ENCODE measurements at regions not wholly inside any gene's neighbourhood (a gene's known extent, or its start where the extent isn't known, plus 50 kb on each side); places are given as distances from the start of the nearest gene placed in this dataset.

DNA sequence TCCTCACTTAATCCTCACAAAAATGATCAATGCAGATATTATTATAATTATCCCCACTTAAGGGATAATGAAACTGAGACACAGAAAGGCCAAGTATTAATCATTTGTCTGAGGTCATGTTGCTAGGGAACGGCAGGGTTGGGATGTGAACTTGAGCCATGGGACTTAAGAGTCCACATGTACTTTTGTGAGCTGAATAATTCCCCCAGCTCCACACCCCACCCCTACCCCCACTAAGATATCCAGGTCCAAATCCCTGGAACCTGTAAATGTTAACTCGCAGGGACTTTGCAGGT lies 290.5 kb upstream of the GADL1 start:
- H3K4me2 ChIP-seq = no peak overlapping the region
- H3K4me1 ChIP-seq (ENCODE audit: insufficient read depth) = peaks cover 8% of the 10 kb centered on the region

DNA sequence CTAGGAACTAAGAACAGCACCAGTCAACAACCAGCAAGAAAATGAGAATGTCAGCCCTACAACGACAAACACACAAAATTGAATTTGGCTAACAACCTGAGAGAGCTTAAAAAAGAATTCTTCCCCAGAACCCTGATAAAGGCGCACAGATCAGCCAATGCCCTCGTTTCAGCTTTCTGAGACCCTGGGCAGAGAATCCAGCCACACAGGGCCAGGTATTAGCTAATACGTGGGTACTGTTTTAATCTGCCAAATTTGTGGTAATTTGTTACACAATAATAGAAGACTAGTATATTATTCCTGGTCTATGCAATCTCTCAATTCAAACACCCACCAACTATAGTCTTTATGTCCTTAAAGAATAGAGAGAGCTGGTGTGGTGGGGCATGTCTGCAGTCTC lies 291.6 kb upstream of the GADL1 start:
- Histone ChIP-seq H2AFZ (no peak overlapping the region), H3K79me2 (no peaks in the 10 kb centered on the region), H3K4me3 (no peak overlapping the region), H3K9me3 (ENCODE audit: low read depth) (no peaks in the 10 kb centered on the region), H3K4me1 (ENCODE audit: insufficient read depth) (peaks cover 8% of the 10 kb centered on the region), H4K20me1 (ENCODE audit: insufficient read depth, poor library complexity, severe bottlenecking) (no peaks in the 10 kb centered on the region), H3K27me3 (no peaks in the 10 kb centered on the region), H3K9me2 (replicated peaks; ENCODE audit: insufficient read depth) (no peaks in the 10 kb centered on the region), H3K36me3 (replicated peaks; ENCODE audit: insufficient read depth, low read depth) (no peaks in the 10 kb centered on the region), H3K4me2 (no peak overlapping the region), H3K27ac (no peak overlapping the region)
- TF ChIP-seq EZH2 (IDR thresholded peaks at IDR 0.05; ENCODE audit: borderline replicate concordance) (no peak), EZH2phosphoT487 (IDR thresholded peaks at IDR 0.05; ENCODE audit: low read depth, severe bottlenecking, unreplicated experiment) (no peak)
- TF ChIP-seq, protein P1, sequence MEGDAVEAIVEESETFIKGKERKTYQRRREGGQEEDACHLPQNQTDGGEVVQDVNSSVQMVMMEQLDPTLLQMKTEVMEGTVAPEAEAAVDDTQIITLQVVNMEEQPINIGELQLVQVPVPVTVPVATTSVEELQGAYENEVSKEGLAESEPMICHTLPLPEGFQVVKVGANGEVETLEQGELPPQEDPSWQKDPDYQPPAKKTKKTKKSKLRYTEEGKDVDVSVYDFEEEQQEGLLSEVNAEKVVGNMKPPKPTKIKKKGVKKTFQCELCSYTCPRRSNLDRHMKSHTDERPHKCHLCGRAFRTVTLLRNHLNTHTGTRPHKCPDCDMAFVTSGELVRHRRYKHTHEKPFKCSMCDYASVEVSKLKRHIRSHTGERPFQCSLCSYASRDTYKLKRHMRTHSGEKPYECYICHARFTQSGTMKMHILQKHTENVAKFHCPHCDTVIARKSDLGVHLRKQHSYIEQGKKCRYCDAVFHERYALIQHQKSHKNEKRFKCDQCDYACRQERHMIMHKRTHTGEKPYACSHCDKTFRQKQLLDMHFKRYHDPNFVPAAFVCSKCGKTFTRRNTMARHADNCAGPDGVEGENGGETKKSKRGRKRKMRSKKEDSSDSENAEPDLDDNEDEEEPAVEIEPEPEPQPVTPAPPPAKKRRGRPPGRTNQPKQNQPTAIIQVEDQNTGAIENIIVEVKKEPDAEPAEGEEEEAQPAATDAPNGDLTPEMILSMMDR (IDR thresholded peaks at IDR 0.05; ENCODE audit: poor library complexity) = no peak
- WGBS (ENCODE audit: low lambda C conversion rate, missing lambda C conversion rate) = 82% methylated on average over 4 of the region's 4 CpGs
- DNase-seq (ENCODE audit: low spot score) = no peak

More for the DNA sequence above, 290.5 kb upstream of the GADL1 start:
- no peak overlapping the region for H3K4me3 ChIP-seq
- H4K20me1 ChIP-seq (ENCODE audit: insufficient read depth, poor library complexity, severe bottlenecking) = no peaks in the 10 kb centered on the region
- H2AFZ ChIP-seq = no peak overlapping the region
- no peak overlapping the region for H3K27ac ChIP-seq
- H3K27me3 ChIP-seq = no peaks in the 10 kb centered on the region
- DNase-seq (ENCODE audit: low spot score) = no peak
- H3K9me3 ChIP-seq (ENCODE audit: low read depth) = no peaks in the 10 kb centered on the region
- H3K79me2 ChIP-seq = no peaks in the 10 kb centered on the region
- H3K9me2 ChIP-seq (replicated peaks; ENCODE audit: insufficient read depth) = no peaks in the 10 kb centered on the region
- no peaks in the 10 kb centered on the region for H3K36me3 ChIP-seq (replicated peaks; ENCODE audit: insufficient read depth, low read depth)
- WGBS (ENCODE audit: low lambda C conversion rate, missing lambda C conversion rate) = 71% methylated on average over 2 of the region's 2 CpGs
- no peak for TF ChIP-seq EZH2 (IDR thresholded peaks at IDR 0.05; ENCODE audit: borderline replicate concordance)
- no peak for TF ChIP-seq EZH2phosphoT487 (IDR thresholded peaks at IDR 0.05; ENCODE audit: low read depth, severe bottlenecking, unreplicated experiment)
- TF ChIP-seq, protein P1 (IDR thresholded peaks at IDR 0.05; ENCODE audit: poor library complexity) = no peak

DNA sequence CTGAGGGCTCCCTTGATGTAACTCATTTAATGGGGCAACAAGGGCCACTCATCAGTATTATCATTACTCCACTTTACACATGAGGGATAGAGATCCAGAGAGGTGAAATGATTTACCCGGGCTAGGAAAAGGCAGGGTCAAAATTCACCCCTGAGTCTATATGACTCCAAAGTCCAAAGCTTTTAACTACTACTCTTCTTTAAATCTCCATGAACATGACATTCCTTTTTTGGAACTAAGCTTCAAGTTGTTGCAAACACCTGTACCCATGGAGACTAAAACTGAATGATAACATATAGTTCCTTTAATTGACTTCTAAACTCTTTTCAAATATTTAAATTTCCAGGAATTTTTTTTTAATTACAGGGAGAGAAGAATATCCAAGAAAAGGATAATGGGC lies 292.9 kb upstream of the GADL1 start:
- WGBS (ENCODE audit: low lambda C conversion rate, missing lambda C conversion rate) = 69% methylated on average over 1 of the region's 1 CpG
- no peak overlapping the region for H2AFZ ChIP-seq
- H3K79me2 ChIP-seq = no peaks in the 10 kb centered on the region
- peak overlapping the region; percentile 54 for H3K27ac ChIP-seq
- H3K27me3 ChIP-seq = no peaks in the 10 kb centered on the region
- H3K4me1 ChIP-seq (ENCODE audit: insufficient read depth) = peaks cover 8% of the 10 kb centered on the region
- no peaks in the 10 kb centered on the region for H3K9me3 ChIP-seq (ENCODE audit: low read depth)
- no peaks in the 10 kb centered on the region for H3K9me2 ChIP-seq (replicated peaks; ENCODE audit: insufficient read depth)
- DNase-seq (ENCODE audit: low spot score) = no peak
- H3K36me3 ChIP-seq (replicated peaks; ENCODE audit: insufficient read depth, low read depth) = no peaks in the 10 kb centered on the region
- no peaks in the 10 kb centered on the region for H4K20me1 ChIP-seq (ENCODE audit: insufficient read depth, poor library complexity, severe bottlenecking)
- TF ChIP-seq EZH2phosphoT487 (IDR thresholded peaks at IDR 0.05; ENCODE audit: low read depth, severe bottlenecking, unreplicated experiment) (no peak), EZH2 (IDR thresholded peaks at IDR 0.05; ENCODE audit: borderline replicate concordance) (no peak)
- TF ChIP-seq, protein P1 (IDR thresholded peaks at IDR 0.05; ENCODE audit: poor library complexity) = no peak
- no peak overlapping the region for H3K4me2 ChIP-seq
- H3K4me3 ChIP-seq = no peak overlapping the region

DNA sequence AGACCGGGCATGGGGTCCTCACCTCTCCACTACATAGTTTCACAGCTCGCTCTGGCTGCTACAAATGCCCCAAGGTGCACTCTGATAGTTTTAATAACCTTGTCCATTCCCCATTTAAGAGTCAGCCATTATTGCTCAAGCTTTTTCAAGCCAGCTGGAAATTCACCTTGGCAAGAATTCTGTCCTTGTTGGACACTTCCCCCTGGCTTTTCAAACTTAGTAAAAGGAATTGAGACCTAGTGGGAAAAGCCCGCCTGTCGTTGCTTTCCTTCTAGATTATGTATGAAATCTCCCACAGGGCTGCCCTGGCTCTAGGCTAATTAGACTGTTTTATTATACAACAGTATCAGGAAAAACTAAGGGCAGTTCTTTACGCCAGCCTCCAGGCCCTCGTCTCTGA lies 293.7 kb upstream of the GADL1 start:
- no peaks in the 10 kb centered on the region for H3K27me3 ChIP-seq
- H3K4me1 ChIP-seq (ENCODE audit: insufficient read depth) = peaks cover 8% of the 10 kb centered on the region
- H4K20me1 ChIP-seq (ENCODE audit: insufficient read depth, poor library complexity, severe bottlenecking) = no peaks in the 10 kb centered on the region
- no peaks in the 10 kb centered on the region for H3K79me2 ChIP-seq
- H3K9me2 ChIP-seq (replicated peaks; ENCODE audit: insufficient read depth) = no peaks in the 10 kb centered on the region
- no peaks in the 10 kb centered on the region for H3K36me3 ChIP-seq (replicated peaks; ENCODE audit: insufficient read depth, low read depth)
- 76% methylated on average over 6 of the region's 6 CpGs for WGBS (ENCODE audit: low lambda C conversion rate, missing lambda C conversion rate)
- no peaks in the 10 kb centered on the region for H3K9me3 ChIP-seq (ENCODE audit: low read depth)
- H2AFZ ChIP-seq = no peak overlapping the region
- DNase-seq (ENCODE audit: low spot score) = no peak
- no peak overlapping the region for H3K4me3 ChIP-seq
- peak overlapping the region; percentile 54 for H3K27ac ChIP-seq
- TF ChIP-seq, protein P1 (IDR thresholded peaks at IDR 0.05; ENCODE audit: poor library complexity) = no peak
- no peak for TF ChIP-seq EZH2phosphoT487 (IDR thresholded peaks at IDR 0.05; ENCODE audit: low read depth, severe bottlenecking, unreplicated experiment)
- no peak for TF ChIP-seq EZH2 (IDR thresholded peaks at IDR 0.05; ENCODE audit: borderline replicate concordance)
- no peak overlapping the region for H3K4me2 ChIP-seq
